Muscle of arm (tissue), 1 donor: ENCODE measurements at regions not wholly inside any gene's neighbourhood (a gene's known extent, or its start where the extent isn't known, plus 50 kb on each side); places are given as distances from the start of the nearest gene placed in this dataset.
"Not testable (repeated sequence)": the region's sequence is repeated elsewhere in the genome, so short reads cannot be mapped to it uniquely, and the experiment has no call there.

Source experiments
- DNase-seq: peaks from one replicate; pipeline ENCODE4 v3.0.0-alpha.2; 2013

DNA sequence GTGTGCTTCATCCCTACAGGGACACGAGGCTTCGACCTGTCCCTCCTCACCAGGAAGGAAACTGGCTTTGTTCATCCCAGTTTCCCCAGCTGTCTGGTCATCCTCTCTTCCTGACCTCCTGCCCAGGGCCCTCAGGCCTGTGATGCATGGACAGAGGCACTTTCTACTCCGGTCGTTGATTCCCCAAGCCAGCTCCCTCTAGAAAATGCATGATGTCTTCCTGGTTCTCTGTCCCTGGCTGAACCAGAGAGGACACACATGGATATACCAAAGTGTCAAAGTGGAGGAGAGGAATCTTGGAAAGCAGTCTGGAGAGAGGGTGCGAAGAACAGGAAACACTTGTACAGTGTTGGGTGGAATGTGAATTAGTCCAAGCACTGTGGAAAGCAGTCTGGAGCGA, 501.4 kb downstream of the TMEM121 start:
- not testable (repeated sequence) for DNase-seq

GRCh38 chr14:106029959-106030358, 503.6 kb downstream of the TMEM121 start:
- DNase-seq: no peak

DNA sequence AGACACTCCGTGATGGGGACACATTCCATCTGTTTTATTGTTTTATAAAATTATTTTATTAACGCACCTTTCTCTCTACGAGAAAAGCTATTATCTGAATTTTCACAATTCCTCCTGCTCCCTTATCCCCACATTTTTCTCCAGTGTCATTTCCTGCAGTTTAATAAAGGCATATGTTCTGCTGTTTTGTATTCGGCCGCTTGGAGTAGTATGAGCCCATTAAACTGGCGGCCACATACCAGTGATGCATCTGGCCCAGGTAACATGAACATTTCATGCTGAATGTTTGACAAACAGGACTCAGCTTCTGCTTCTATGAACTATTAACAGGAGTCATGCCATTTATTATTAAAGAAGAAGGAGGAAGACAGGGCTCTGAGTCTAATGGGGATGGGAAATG, 511.0 kb downstream of the TMEM121 start:
- DNase-seq: no peak

- DNase-seq: no peak
These were observed 511.9 kb downstream of the TMEM121 start for GRCh38 chr14:106038263-106038662.

DNA sequence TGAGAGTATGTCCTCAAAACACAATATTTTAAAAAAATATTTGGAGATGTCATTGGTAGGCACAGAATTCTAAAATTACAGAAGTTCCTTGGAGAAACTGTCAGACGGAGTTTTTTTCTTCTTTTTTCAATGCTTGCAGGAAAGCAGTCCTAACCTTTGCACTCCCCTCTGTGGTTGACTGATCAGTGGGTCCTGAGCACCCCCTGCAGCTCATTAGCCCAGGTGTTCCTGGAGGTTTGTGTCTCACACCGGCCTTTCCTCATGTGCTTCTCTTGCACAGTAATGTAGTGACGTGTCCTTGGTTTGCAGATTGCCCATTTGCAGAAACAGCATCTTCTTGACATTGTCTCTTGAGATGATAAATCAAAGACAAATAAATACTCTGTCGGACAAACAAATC, 513.0 kb downstream of the TMEM121 start:
- DNase-seq: no peak

GRCh38 chr14:106044515-106044914, 518.1 kb downstream of the TMEM121 start:
- no peak for DNase-seq

GRCh38 chr14:106044949-106045596, 518.7 kb downstream of the TMEM121 start:
- DNase-seq: peak; percentile 0

- DNase-seq: no peak
These were observed 525.4 kb downstream of the TMEM121 start for GRCh38 chr14:106051796-106052195.

GRCh38 chr14:106055289-106055688, 528.9 kb downstream of the TMEM121 start:
- DNase-seq: no peak

- no peak for DNase-seq
These were observed 532.0 kb downstream of the TMEM121 start for GRCh38 chr14:106058342-106058741.

- DNase-seq: no peak
These were observed 534.0 kb downstream of the TMEM121 start for GRCh38 chr14:106060276-106060975.

- not testable (repeated sequence) for DNase-seq
These were observed 535.6 kb downstream of the TMEM121 start for GRCh38 chr14:106061877-106062500.

GRCh38 chr14:106062502-106063272, 536.3 kb downstream of the TMEM121 start:
- no peak for DNase-seq

GRCh38 chr14:106067935-106068334, 541.6 kb downstream of the TMEM121 start:
- DNase-seq: no peak

DNA sequence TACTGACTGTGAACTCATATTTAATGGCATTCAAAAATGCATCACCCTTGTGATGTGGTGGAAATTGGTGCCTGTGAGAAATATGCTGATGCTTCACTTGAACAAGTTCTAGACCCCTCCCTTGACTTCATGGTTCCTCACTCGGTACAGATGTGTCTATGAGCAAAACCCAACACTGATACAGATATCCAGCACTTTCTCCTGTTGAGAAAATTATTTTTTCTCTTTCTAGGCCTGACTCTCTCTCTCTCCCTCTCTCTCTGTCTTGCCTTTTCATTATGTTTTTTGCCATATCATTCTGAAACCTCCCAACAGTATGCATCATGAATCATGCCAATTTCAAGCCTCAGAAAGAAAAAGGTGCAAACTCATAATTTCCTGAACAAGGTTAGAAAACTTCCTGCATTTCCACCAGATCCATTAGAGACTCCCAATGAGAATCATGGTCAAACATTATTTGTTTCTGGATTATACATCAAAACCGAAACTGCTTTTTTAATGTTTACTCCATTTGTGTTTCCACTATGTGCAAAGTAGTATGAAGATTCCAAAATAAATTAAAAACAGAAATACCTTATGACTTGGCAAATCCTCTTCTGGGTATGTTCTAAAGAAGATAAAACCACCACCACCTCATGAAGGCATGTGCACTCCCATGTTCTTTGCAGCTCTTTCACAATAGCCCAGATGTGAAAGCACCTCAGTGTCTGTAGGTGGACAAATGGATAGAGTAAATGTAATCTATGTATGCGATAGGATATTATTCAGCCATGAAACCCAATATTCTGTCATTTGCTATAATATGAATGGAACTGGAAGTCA, 543.6 kb downstream of the TMEM121 start:
- no peak for DNase-seq

- DNase-seq: no peak
These were observed 554.5 kb downstream of the TMEM121 start for GRCh38 chr14:106080922-106081321.

GRCh38 chr14:106081721-106082120, 555.3 kb downstream of the TMEM121 start:
- not testable (repeated sequence) for DNase-seq

GRCh38 chr14:106083082-106083481, 556.7 kb downstream of the TMEM121 start:
- DNase-seq: no peak

GRCh38 chr14:106087837-106088236, 561.5 kb downstream of the TMEM121 start:
- no peak for DNase-seq

GRCh38 chr14:106088860-106089259, 562.5 kb downstream of the TMEM121 start:
- DNase-seq: not testable (repeated sequence)

DNA sequence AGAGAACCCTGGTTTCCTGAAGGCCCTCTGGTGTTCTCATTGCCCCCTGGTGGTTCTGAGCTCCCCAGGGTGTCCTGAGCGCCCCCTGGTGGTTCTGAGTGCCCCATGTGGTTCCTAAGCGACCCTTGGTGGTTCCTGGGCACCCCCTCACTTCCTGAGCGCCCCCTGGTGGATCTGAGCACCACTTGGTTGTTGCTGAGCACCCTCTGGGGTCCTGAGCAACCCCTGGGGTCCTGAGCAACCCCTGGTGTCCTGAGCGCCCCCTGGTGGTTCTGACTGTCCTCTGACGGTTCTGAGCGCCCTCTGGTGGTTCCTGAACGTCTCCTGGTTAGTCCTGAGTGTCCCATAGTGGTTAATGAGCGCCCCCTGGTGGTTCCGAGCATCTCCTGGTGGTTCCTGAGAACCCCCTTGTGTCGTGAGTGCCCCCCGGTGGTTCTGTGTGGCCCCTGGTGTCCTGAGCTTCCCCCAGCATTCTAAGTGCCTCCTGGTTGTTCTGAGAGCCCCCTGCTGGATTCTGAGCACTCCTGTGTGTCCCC, 568.3 kb downstream of the TMEM121 start:
- DNase-seq: no peak
